Stimulated activated CD4-positive, alpha-beta T cell treated with anti-CD3 and anti-CD28 coated beads, Interleukin-2, amount 100 ng/mL, for 48 hours (primary cell): ENCODE measurements at regions not wholly inside any gene's neighbourhood (a gene's known extent, or its start where the extent isn't known, plus 50 kb on each side); places are given as distances from the start of the nearest gene placed in this dataset.
"Not testable (repeated sequence)": the region's sequence is repeated elsewhere in the genome, so short reads cannot be mapped to it uniquely, and the experiment has no call there.

Experiments
- DNase-seq, 2 donors: peaks; one replicate each; pipeline ENCODE4 v3.0.0-alpha.2; 2020

- no peak for DNase-seq
These were observed 92.1 kb upstream of the FGFR2 start for GRCh38 chr10:121690152-121690848.

GRCh38 chr10:121687095-121687813, 89.0 kb upstream of the FGFR2 start:
- DNase-seq, result no peak

- DNase-seq, result no peak
These were observed 86.0 kb upstream of the FGFR2 start for GRCh38 chr10:121684276-121684675.

- DNase-seq, result no peak
These were observed 85.6 kb upstream of the FGFR2 start for GRCh38 chr10:121683816-121684215.

GRCh38 chr10:121683366-121683765, 85.1 kb upstream of the FGFR2 start:
- no peak for DNase-seq

GRCh38 chr10:121681997-121682687, 83.9 kb upstream of the FGFR2 start:
- DNase-seq, result no peak

- DNase-seq, result no peak
These were observed 82.8 kb upstream of the FGFR2 start for GRCh38 chr10:121680879-121681655.

- no peak for DNase-seq
These were observed 81.7 kb upstream of the FGFR2 start for GRCh38 chr10:121679916-121680315.

- no peak for DNase-seq
These were observed 80.5 kb upstream of the FGFR2 start for GRCh38 chr10:121678631-121679174.

- DNase-seq, result no peak
These were observed 79.6 kb upstream of the FGFR2 start for GRCh38 chr10:121677880-121678279.

GRCh38 chr10:121675344-121675743, 77.1 kb upstream of the FGFR2 start:
- DNase-seq, result no peak

- no peak for DNase-seq
These were observed 76.6 kb upstream of the FGFR2 start for GRCh38 chr10:121674885-121675284.

- no peak for DNase-seq
These were observed 74.5 kb upstream of the FGFR2 start for GRCh38 chr10:121672733-121673132.

GRCh38 chr10:121669840-121670239, 71.6 kb upstream of the FGFR2 start:
- DNase-seq, result not testable (repeated sequence)

GRCh38 chr10:121669028-121669374, 70.8 kb upstream of the FGFR2 start:
- DNase-seq, result no peak

- DNase-seq, result no peak
These were observed 70.2 kb upstream of the FGFR2 start for GRCh38 chr10:121668314-121669027.

- no peak for DNase-seq
These were observed 69.7 kb upstream of the FGFR2 start for GRCh38 chr10:121667948-121668313.

GRCh38 chr10:121665809-121666208, 67.6 kb upstream of the FGFR2 start:
- no peak for DNase-seq

- DNase-seq, result no peak
These were observed 66.4 kb upstream of the FGFR2 start for GRCh38 chr10:121664671-121665070.

- DNase-seq, result peak in 1 of 2 donors; percentile 9
These were observed 65.0 kb upstream of the FGFR2 start for GRCh38 chr10:121662945-121663917.

- no peak for DNase-seq
These were observed 64.3 kb upstream of the FGFR2 start for GRCh38 chr10:121662531-121662930.
